Epithelial cell of esophagus (primary cell): ENCODE measurements at regions not wholly inside any gene's neighbourhood (a gene's known extent, or its start where the extent isn't known, plus 50 kb on each side); places are given as distances from the start of the nearest gene placed in this dataset.
"Not testable (repeated sequence)": the region's sequence is repeated elsewhere in the genome, so short reads cannot be mapped to it uniquely, and the experiment has no call there.

Experiments
- DNase-seq: peaks from one replicate; pipeline ENCODE4 v3.0.0; 2010; ENCODE audit warnings: low read depth
- H3K4me3 ChIP-seq: 2 replicates; pipeline ENCODE4 v1.5.1; 2011; ENCODE audit warnings: mild to moderate bottlenecking, low read length, control low read depth
- TF ChIP-seq, protein P1 (sequence below): IDR thresholded peaks from 2 replicates; pipeline ENCODE4 v1.5.1; 2011; ENCODE audit warnings: low read depth, mild to moderate bottlenecking, low read length, control low read depth, inconsistent platforms; ENCODE audit not compliant: insufficient read depth; ENCODE audit errors: missing control alignments

DNA sequence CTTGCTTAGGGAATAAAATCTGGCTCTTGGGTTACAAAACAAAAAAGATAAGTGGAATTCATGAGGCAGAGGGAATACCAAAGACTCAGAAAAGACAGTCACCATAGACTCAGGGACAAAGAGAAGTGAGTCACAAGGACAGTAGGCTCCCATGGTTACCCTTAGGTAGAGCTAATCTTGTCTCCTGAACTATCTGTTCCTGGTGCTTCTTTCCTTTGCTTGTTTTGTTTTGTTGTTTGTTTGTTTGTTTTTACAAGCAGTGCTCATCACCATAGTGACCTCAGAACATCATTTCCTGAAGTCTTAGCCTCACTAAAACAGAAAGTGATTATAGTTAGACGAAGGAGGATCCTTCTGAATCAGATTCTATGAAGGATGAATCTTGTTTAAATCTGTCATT, 142.3 kb upstream of the SOX21 start:
- DNase-seq: no peak
- TF ChIP-seq, protein P1, sequence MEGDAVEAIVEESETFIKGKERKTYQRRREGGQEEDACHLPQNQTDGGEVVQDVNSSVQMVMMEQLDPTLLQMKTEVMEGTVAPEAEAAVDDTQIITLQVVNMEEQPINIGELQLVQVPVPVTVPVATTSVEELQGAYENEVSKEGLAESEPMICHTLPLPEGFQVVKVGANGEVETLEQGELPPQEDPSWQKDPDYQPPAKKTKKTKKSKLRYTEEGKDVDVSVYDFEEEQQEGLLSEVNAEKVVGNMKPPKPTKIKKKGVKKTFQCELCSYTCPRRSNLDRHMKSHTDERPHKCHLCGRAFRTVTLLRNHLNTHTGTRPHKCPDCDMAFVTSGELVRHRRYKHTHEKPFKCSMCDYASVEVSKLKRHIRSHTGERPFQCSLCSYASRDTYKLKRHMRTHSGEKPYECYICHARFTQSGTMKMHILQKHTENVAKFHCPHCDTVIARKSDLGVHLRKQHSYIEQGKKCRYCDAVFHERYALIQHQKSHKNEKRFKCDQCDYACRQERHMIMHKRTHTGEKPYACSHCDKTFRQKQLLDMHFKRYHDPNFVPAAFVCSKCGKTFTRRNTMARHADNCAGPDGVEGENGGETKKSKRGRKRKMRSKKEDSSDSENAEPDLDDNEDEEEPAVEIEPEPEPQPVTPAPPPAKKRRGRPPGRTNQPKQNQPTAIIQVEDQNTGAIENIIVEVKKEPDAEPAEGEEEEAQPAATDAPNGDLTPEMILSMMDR: no peak
- no peak overlapping the region for H3K4me3 ChIP-seq

DNA sequence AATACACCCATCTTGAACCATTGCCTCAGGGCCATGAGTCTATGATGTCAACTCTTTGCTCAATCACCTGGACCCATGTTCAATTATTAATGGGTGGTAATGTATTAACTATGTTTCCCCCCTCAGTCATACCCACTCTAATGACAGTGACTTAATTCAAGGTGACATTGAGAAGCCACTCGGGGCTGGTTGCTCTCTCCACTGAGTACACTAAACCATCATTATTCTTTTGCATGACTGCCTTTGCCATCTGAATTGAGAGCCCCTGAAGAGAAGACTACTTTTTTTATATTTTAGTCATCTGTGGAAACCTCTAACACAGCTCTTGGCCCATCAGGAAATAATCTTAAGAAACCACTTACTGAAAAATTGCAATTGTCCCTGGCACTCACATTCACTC, 139.2 kb upstream of the SOX21 start:
- no peak for DNase-seq
- H3K4me3 ChIP-seq: no peak overlapping the region
- TF ChIP-seq, protein P1: no peak

DNA sequence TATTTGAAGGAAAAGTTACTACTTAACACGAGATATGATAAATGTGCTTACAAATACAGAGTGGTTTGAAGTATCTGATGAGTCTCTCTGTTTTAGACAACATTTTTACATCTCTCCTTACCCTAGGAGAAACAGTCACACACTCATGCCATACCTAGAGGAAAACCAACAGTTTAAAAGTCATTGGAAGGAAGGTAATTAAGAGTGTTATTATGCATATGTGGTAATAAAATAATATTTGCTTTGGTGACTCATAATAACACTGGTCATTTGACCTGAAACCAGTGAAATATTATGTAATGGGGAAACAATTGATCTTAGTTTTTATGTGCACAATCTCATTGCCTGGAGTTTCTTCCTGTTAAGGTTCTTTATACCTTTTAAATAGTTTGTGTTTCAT, 136.9 kb upstream of the SOX21 start:
- TF ChIP-seq, protein P1: no peak
- peak; percentile 10 for DNase-seq
- H3K4me3 ChIP-seq: no peak overlapping the region

DNA sequence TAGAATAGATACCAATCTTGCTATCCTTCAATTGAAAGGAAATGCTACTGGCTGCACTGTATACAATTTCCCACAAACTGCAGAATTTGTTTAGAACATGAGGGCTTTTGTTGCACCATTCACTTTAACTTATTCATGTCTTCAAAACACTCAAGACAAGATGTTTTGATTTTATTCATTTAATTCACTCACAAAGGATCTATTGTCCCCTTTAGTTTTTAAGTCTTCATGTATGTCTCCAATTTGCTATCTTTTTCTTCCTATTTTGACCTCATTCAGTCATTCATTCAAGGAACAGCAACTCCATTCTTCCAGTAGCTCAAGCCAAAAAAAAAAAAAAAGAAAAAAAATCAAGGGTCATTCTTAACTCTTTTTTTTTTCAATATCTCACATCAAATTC, 130.6 kb upstream of the SOX21 start:
- DNase-seq: no peak
- H3K4me3 ChIP-seq: no peak overlapping the region
- TF ChIP-seq, protein P1: no peak

DNA sequence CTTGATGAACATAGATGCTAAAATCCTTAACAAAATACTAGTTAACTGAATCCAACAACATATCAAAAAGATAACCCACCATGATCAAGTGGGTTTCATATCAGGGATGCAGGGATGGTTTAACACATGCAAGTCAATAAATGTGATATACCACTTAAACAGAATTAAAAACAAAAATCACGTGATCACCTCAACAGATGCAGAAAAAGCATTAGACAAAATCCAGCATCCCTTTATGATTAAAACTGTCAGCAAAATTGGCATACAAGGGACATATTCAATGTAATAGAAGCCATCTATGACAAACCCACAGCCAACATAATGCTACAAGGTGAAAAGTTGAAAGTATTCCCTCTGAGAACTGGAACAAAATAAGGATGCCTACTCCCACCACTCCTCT, 124.7 kb upstream of the SOX21 start:
- not testable (repeated sequence) for DNase-seq, H3K4me3 ChIP-seq

DNA sequence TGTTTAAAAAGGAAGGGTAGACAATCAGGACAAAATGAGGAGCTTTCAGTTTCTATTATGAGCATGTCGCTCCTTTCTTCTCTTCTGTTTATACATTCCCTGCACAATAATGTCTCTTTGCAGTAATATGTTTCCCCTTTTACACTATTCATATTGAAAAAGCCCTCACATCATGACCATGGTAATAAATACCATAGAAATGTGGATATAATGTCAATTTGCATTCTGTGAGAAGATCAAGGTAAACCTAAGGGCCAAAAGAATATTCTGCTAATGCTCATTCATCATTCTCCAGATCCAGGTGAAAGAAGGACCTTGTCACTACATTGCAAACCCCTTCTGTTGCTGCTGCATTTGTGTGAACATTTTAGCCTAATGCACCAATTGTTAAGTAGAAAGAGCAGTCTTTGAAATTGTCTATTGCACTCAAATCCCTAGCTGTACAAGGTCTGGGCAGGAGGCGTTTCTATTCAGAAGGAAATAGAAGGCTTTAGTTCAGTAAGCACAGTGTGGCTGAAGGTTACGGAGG, 117.6 kb upstream of the SOX21 start:
- H3K4me3 ChIP-seq: no peak overlapping the region
- TF ChIP-seq, protein P1: no peak
- no peak for DNase-seq

DNA sequence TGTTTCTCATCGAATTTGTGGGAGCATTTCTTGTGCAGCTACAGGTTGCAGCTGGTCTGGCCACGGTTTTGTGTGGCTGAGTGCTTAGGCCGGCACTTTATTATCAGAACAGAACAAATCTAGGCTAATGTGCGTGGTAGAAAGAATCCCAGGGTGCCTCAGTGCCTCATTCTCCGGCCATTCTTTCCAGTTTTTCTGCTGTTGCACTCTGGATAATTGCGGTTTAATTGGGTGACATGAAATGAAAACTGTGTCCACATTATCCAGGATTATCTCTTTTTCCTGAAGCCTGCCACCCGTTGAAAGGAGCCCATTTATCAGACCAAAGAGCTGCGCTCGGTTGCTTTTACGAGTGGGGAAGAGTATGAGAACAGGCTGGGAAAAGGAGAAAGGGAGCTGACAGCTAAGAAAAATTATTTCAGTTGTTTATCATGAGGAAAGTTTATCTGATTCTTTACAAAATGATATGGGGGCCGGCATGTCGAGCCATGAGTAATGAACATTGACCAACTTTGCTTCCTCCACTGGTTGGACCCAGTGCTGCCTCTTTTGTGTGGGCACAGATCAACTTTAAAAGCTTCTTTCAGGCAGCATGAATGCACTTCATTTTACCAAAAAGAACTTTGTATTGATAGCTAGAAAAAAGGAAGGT, 117.0 kb upstream of the SOX21 start:
- TF ChIP-seq, protein P1: no peak
- DNase-seq: no peak
- no peak overlapping the region for H3K4me3 ChIP-seq
